ENCODE measurements at regions not wholly inside any gene's neighbourhood (a gene's known extent, or its start where the extent isn't known, plus 50 kb on each side); places are given as distances from the start of the nearest gene placed in this dataset.

- no peak for DNase-seq
Measured at GRCh38 chrX:82912382-82912781, 595.7 kb upstream of the POU3F4 start.

- DNase-seq, result no peak
Measured at GRCh38 chrX:82934980-82935379, 573.1 kb upstream of the POU3F4 start.

GRCh38 chrX:82945332-82945731, 562.8 kb upstream of the POU3F4 start:
- no peak for DNase-seq

- no peak for DNase-seq
Measured at GRCh38 chrX:82961129-82961528, 547.0 kb upstream of the POU3F4 start.

- DNase-seq, result no peak
Measured at GRCh38 chrX:82973646-82974045, 534.4 kb upstream of the POU3F4 start.

- no peak for DNase-seq
Measured at GRCh38 chrX:82998163-82998562, 509.9 kb upstream of the POU3F4 start.

GRCh38 chrX:83004012-83004411, 504.1 kb upstream of the POU3F4 start:
- no peak for DNase-seq

GRCh38 chrX:83008415-83008814, 499.7 kb upstream of the POU3F4 start:
- DNase-seq, result peak; percentile 13

GRCh38 chrX:83019258-83019657, 488.8 kb upstream of the POU3F4 start:
- no peak for DNase-seq

GRCh38 chrX:83022020-83022419, 486.1 kb upstream of the POU3F4 start:
- DNase-seq, result no peak
